GM19455 (cell line): ENCODE measurements at regions not wholly inside any gene's neighbourhood (a gene's known extent, or its start where the extent isn't known, plus 50 kb on each side); places are given as distances from the start of the nearest gene placed in this dataset.

Source experiments
- ATAC-seq: cut with Tn5 transposase; IDR thresholded peaks from one replicate; pipeline ENCODE4 v1.9.1; 2021; ENCODE audit not compliant: unreplicated experiment

DNA sequence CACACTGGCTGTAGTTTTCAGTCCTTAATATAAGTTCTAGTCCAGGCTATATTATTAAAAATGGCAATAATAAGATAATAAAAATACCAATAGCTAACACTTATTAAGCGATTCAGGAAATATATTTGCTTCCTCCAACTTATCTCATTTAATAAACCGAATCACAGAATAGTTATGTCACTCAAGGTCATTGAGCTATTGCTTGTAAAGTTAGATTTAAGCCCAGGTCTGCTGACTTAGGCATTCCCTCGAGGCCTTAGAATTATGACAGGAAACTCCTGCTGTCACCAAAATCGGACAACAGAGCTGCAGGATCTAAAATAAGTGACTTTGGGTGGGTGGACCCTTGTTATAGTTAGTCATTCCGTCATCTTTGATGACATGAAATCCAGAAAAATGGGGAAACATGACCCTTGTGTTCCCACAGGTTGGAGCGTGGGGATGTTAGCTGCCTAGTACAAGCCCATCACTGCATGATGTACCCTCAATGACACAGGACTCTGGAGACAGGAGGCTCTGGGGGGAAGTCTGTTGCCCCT lies 181.3 kb upstream of the PHYHIPL start:
- ATAC-seq, result no peak

DNA sequence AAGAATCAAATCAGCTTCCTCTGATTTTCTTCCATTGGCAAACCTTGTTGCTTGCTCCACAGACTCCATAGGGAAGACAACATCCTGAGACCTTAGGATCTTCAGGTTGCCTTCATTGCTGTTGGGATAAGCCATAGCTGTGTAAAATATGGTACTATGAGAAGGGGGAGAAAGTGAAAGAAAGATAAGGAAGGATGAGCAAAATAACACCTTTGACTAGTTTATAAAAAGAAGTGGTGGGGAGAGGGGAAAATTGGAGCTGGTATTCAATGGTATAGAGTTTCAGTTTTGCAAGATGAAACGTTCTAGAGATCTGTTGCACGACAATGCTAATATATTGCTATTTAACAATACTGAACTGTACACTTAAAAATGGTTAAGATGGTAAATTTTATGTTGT lies 180.4 kb upstream of the PHYHIPL start:
- ATAC-seq, result no peak

DNA sequence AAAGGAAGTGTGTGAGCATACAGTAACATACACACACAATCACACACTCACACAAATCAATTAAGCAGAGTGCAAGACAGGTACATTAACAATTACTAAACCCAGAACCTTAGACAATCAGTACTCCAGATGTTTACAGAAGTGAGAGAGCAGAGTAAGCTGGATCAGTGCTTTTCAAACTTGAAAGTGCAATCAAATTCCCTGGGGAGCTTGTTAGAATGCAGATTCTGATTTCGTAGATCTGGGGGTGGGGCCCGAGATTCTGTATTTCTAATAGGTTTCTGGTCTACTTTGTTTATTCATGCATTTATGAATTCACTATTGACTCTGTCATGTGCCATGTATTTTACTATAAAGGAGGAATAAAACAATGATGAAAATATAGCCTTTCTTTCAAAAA lies 179.6 kb upstream of the PHYHIPL start:
- ATAC-seq, result no peak

DNA sequence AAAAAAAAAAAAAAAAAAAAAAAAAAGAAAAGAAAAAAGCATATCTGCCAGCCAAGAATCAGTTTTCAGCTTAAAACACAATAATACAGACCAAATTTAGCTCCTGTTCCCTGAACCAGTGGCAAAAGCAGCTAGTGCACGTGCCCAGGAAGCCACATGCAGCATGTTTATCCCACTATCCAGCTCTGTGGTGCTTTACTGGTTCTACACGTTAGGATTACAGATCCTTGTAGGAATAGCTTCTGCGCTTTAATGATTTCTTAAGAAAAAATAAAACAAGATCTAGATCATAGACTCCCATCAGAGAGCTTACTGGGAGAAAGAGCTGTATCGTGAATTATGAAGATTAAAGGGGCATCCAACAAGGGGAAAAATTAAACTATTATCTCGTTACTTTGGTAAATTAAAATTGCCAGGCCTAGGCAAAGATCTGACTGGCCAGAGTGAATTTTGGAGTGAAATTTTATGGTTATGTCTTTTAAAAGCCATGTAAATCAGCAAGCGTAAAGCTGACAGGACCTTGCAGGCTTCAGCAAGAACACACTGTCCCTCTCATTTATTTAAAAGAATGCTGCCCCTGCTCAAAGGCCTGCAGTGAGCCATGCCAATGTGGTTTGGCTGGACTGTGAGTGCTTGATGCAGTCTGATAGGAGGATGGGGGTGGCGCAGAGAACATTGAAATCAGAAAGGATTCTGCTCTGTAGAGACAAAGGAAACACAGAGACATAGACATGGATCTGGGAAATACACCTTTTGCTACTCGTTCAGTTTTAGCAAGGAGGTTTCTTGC lies 177.3 kb upstream of the PHYHIPL start:
- no peak for ATAC-seq

DNA sequence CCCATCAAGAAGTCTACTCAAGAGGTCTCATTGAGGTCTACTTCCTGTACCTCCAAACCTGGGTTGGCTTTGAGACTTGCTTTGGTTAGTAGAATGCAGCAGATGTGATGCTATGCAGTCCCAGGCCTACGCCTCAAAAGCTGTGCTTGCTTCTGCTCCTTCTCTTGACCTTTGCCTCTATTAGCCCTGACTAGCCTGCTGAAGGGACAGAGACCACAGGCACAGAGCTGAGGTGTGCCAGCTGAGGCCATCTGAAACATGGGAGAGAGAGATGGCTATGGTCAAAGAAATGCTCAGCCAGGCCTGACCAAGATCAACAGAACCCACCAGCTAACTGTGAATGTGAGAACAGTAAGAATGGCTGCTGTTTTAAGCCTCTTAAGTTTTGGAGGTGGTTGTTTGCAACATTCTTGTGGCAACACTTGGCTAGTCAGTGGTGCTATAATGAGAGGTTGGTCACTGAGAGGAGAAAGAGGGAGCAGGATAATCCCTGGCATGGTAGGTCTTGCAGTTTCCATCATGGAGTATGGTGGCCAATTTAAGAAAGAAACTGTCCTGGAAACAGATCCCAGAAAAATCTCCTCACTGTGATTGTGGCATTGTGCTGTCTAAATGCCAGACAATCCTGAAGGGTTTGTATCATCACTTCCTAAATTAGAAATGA lies 176.1 kb upstream of the PHYHIPL start:
- no peak for ATAC-seq

DNA sequence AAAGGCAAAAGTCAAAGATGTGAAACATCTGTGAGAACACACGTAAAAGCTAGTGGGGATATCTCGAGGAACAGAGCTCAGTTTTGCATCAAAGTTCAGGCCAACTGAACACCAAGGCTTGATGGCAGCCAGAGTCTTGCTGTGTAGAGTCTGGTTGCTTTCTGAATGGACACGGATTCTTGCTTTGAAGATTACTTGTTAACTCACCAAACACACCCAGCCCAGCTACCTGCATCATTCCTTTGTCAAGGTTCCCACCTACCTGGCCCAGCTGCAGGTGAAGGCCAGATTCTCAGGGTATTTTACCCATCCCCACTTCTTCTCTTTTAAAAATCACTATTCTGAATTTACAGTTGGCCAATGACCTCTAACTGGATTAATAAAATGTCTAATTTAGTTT lies 174.4 kb upstream of the PHYHIPL start:
- no peak for ATAC-seq

DNA sequence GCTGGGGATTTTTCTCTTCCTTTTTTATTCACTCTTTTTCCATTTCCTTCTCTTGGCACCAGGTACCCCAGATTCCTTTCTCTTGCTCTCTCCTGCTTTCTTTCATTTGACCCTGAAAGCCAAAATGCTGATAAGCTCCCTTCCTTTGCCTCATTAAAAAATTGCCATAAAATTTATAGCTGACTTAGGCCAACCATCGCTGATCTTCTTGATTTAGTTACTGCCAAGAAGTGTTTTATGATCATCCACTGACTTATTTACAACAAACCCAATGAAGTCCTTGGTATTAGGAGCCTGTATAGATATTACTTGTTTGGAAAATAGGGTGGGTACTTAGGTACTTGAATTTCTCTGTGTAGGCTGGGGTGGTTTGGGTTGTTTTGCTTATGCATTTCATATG lies 173.2 kb upstream of the PHYHIPL start:
- ATAC-seq, result no peak

DNA sequence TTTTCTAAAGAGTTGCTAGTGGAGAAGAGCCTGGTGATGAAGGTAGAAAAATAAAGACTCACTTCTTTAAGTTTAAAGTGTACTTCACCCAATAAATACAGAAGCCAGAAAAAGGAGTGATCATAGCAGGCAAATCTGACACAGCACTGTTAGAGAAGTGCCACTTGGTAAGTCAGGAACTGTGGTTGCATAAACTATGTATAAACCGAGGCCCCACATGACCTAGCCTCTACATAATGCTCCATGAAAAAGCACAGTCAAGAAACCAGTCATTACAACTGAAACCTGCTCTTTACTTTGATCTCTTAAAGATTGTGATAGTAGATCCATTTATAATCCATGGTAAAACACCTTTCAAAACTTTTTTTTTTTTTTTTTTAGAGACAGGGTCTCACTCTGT lies 172.1 kb upstream of the PHYHIPL start:
- no peak for ATAC-seq

DNA sequence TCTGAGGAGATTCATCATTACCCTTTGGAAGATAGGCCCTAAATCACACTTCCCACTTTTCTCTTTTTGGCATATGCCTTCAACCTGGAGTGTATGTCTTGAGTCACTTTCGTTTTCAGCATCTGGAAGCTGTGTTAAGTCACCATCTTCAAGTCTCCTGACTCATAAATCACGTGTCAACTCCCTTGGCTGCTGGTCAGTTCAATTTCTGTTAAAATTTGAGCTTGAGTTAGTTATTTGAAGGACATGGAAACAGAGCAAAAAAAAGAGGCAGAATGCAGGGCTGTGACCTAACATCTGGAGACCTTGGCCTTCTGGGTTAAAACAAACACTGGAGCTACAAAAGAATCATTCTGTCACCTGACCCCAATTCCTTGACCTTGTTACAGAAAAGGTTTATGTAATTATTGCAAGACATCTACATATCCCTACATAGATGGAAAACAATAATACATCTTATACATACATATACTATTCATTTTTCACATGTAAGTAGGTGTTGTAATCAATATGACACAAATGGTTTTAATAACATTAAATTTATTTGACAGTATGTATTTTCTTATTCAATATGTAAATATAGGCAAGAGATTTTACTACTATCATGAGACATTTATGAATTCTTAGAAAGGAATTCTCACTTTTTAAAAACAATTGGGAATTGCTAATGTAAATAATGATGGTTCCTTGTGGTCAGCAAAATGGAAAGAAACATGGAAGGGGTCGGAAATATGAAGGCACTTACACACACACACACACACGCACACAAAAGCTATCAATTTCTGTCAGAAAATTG lies 169.7 kb upstream of the PHYHIPL start:
- ATAC-seq, result no peak

DNA sequence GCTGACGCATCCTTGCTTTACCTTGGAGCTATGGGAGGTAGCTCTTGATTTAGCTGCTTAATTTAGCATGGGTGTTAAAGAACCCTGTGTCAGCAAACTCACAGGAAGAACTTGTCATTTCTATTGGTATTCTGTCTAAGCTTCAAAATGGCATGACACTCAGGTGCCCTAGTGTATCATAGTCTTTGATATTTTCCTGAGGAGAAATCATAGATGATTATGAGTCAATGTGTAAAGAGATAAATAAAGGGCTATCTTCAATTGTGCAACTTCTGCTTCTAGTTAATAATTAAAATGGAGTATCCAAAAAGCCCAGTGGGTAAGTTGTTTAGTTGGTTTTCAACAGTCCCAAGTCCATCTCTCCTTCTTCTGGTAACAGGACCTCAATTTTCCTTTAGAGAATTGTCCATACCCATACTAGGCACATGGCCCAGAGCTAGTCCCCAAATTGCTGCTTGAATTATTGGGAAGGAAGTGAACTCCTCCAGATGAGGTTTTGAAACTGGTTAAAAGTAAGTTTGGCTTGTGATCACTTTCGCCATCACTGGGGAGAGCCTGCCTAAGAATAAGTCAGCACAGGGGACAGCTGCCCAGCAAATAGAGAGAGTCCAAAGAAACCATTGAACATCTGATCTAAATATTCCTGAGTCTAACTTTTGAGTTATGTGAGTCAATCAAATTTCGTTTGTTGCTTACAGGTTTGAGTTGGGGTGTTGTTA lies 169.0 kb upstream of the PHYHIPL start:
- ATAC-seq, result no peak

DNA sequence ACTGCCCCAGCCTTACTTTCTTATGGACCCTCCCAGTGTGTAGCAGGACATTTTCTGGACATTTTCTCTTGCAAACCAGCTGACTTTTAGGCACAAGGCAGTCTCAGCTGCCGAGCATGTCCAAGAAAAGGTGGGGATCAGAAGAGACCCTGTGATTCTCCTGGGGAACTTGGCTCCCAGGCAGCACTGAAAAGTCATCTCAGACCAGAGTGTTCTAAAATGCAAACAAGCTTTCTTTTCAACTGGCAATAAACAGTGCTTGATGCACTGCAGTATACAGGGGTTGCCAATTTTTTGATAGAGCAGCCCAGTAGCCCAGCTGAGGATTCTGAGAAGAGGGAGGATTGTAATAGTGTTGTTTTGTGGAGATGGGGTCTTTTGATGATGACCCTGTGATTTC lies 168.0 kb upstream of the PHYHIPL start:
- ATAC-seq, result no peak

DNA sequence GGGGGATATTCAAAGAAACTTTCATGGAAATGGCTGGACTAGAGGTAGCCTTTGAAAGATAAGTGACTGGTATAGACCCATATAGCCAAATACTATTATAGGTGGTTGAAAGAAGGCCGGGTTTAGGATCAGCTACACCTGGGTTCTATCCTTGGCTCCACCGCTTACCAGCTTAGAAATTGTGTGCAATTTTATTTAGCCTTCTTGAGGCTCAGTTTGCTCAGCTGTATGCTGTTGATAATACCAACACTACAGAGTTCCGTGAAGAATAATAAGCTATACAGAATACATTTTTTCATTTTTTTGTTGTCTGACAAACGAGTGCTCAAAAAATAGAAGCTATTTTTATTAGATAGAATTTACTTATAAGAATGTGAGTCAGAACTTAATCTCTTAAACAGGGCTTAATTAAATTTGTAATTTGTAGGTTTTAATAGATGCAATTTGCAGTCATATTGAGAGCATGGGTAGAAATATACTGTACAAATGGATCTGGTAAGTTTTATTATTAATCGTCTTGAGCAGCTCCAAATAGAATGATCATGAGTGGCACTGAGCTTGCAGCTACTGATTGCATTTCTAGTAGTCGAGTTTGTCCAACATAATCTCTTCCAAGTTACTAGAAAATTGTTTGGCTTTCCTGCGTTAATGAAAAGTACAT lies 164.3 kb upstream of the PHYHIPL start:
- no peak for ATAC-seq

DNA sequence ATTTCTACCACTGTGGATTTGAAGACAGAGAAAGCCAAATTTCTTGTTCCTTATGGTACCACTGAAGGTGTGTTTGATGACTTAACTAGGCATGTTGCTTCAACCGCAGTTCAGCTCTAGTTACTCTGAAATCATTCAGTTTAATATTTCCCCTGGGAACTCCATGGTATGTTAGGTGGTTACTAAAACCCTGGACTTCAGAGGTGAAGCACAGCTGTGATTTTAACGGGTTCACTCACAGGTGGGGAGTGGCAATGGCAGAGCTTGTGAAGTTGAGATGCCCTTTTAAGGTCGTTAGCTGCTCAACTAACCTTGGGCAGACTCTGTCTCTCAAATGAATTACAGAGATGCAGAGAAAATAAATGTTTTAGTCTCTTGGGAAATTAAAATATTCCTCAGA lies 163.6 kb upstream of the PHYHIPL start:
- no peak for ATAC-seq

DNA sequence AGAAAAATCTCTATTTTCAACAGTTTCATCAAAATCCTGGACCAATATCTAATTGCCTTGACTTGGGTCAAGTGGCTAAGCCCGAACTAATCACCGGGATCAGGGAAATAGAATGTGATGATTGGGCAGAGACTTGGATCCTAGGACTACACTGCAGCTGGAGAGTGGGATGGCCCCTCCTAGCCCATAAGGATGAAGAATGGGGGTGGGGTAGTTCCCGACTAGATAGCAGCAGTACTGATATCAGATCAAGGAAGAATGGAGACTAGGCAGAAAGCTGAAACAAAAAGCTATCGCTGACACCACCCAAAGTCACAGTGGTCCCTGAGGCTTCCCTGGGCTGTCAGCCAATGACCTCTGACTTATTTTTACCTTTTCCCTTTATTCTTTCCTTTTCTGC lies 160.4 kb upstream of the PHYHIPL start:
- no peak for ATAC-seq

DNA sequence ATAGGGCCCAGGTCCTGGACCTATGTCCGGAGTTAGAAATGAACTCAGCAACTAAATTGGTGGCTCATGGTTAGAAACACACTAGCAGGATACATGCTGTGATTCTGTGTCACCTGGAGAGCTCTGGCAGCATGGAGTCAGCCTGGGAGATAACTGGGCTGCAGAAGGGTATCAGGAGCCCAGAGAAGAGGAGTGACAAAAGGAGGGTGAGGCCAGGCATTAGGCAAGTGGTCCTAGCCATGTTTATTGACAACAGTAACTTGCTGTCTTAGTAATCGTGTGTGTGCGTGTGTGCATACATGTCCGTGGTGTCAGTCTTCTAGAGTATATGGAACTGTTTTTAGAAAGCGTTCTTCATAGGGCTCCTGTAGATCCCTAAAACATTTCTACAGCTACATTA lies 157.5 kb upstream of the PHYHIPL start:
- ATAC-seq, result no peak

DNA sequence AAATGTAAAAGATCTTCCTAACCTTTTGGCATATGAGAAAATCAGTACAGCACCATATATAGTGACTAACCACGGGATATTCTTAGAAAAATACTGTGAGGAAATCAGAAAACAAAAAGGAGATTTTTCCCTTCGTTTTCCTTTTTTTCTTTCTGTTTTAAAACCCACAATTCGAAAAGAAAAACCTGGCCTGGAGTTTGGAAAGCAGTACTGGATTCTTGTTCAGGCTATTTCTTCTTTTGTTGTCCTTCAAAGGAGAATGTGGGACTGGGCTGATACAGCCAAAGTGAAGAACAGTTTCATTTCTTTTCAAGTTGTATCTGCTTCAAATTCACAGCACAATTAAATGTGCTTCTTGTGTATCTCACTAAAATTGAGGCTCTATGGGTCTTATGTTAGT lies 156.8 kb upstream of the PHYHIPL start:
- ATAC-seq, result no peak

DNA sequence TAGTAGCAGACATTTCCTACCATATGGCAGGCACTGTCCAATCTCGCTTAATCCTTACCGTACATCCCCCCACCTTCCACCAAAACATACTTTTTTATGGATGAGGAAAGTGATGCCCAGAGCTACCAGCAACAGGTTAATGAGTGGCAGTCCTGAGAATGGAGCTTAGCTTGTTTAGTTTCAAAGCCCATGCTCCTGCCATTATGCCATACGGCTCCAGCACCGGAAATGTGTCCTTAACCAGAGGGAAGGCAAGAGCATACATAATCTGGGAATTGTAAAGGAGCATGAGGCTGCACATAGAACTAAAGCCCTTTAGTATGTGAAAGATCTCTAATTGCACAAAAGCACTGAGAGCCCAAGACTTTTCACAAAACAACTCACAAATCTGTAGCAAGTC lies 155.9 kb upstream of the PHYHIPL start:
- ATAC-seq, result no peak

DNA sequence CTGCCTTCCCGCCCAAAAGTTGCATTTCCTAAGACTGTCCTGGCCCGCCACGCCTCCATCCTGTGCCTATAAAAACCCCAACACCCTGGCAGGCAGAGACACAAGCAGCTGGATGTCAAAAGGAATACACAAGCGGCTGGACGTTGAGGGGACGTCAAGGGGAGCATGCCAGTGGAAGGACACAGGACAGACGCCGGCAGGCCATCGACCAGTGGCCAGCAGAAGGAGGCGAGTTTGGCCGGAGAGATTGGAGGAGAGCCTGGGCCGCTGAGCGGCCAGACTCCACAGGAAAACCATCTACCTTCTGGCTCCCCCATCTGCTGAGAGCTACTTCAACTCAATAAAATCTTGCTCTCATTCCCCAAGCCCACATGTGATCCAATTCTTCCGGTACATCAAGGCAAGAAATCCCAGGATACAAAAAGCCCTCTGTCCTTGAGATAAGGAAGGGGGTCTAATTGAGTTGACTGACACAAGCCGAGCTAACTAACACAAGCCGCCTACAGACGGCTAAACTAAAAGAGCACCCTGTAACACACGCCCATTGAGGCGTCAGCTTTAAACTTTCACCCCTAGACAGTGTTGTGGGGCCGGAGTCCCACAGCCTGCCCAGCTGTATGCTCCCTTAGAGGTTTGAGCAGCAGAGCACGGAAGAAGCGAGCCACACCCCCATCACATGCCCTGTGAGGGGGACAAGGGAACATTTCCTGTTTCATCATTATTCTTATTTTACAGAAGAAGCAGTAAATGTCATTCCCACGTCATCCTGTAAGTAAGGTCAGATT lies 150.3 kb upstream of the PHYHIPL start:
- ATAC-seq, result no peak

DNA sequence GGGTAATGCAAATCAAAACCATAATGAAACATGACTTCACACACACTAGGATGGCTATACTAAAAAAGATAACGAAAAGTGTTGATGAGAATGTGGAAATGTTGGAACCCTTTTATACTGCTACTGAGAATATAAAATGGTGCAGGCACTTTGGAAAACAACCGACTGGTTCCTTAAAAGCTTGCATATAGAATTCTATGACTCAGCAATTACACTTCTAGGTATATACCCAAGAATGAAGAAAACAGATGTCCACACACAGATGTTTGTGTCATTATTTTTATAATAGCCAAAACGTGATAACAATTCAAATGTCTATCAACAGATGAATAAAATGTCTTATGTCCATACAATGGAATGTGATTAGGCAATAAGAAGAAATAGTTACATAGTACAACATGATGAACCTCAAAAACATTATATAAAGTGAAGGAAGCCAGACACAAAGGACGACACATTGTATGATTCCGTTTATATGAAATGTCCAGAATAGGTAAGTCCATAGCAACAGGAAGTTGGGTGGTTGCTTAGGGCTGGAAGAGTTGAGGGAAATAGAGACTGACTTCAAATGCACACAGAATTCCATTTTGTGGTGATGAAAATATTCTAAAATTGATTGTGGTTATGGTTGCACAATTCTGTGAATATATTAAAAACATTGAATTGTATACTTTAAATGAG lies 148.3 kb upstream of the PHYHIPL start:
- no peak for ATAC-seq
